Activated naive CD8-positive, alpha-beta T cell treated with anti-CD3 and anti-CD28 coated beads for 36 hours (primary cell): ENCODE measurements at regions not wholly inside any gene's neighbourhood (a gene's known extent, or its start where the extent isn't known, plus 50 kb on each side); places are given as distances from the start of the nearest gene placed in this dataset.

ENCODE experiments used
- DNase-seq: peaks from one replicate; pipeline ENCODE4 v3.0.0; 2021
- H3K27ac Mint-ChIP-seq: one replicate; pipeline ENCODE4 v1.8.0; 2022; ENCODE audit warnings: mild to moderate bottlenecking, moderate library complexity, mixed read lengths
- H3K27me3 Mint-ChIP-seq: one replicate; pipeline ENCODE4 v1.8.0; 2022; ENCODE audit warnings: mild to moderate bottlenecking, mixed read lengths
- H3K36me3 Mint-ChIP-seq: one replicate; pipeline ENCODE4 v1.8.0; 2021; ENCODE audit warnings: mild to moderate bottlenecking, mixed read lengths
- H3K4me1 Mint-ChIP-seq: one replicate; pipeline ENCODE4 v1.8.0; 2021; ENCODE audit warnings: mixed read lengths
- H3K4me3 Mint-ChIP-seq: one replicate; pipeline ENCODE4 v1.8.0; 2022; ENCODE audit warnings: mild to moderate bottlenecking, moderate library complexity, mixed read lengths
- H3K9me3 Mint-ChIP-seq: one replicate; pipeline ENCODE4 v1.8.0; 2022; ENCODE audit warnings: mixed read lengths

DNA sequence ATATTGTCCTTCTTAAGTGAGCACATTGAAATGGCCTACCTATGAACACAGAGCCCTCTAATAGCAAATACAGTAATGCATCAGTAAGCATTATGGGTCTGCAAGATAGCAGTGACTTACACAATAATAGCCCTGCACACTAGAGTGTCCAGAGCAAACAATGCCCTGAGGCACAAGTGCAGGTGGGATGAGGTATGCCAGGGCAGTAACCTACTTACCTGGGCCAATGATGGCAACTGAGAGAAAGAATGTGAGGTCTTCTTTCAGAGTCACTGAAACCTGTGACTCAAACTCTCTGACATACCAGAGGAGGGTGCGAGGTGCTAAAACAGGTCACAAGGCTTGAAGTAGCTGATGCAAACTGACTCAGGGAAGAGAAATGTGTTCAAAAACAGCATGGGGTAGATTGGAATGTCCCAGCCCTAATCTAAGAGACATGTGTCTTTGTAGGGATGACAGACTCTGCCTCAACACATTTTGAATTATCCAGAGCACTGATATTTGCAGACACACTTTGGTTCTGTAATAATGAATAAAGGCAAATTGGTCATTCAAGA, 168.5 kb upstream of the RUNX1 start:
- DNase-seq = peak; percentile 26
- Mint-ChIP-seq H3K4me3 (no peak overlapping the region), H3K36me3 (no peaks in the 10 kb centered on the region), H3K4me1 (peaks cover 20% of the 10 kb centered on the region), H3K9me3 (no peaks in the 10 kb centered on the region), H3K27ac (peak overlapping the region; percentile 80), H3K27me3 (no peaks in the 10 kb centered on the region)

DNA sequence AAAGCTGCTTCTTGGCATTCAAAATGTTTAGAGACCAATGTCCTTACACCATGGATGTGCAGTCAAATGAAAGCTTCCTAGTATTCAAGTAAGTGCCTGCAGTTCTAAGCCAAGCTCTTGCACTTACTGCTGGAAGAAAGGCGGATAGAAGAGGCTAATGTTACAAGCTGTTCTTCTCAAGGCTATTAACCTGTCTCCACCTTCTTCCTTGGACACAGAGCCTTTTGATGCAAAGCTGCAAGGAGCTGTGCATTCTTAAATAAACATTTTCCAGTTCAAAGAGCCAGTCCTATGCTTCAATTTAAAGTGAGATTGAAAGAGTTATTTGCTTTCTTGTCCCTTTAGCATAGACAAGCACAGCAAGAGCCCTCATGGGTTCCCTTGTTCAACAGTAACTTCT, 167.9 kb upstream of the RUNX1 start:
- no peak for DNase-seq
- Mint-ChIP-seq H3K9me3 (no peaks in the 10 kb centered on the region), H3K27me3 (no peaks in the 10 kb centered on the region), H3K4me3 (no peak overlapping the region), H3K4me1 (peaks cover 14% of the 10 kb centered on the region), H3K36me3 (no peaks in the 10 kb centered on the region), H3K27ac (no peak overlapping the region)

DNA sequence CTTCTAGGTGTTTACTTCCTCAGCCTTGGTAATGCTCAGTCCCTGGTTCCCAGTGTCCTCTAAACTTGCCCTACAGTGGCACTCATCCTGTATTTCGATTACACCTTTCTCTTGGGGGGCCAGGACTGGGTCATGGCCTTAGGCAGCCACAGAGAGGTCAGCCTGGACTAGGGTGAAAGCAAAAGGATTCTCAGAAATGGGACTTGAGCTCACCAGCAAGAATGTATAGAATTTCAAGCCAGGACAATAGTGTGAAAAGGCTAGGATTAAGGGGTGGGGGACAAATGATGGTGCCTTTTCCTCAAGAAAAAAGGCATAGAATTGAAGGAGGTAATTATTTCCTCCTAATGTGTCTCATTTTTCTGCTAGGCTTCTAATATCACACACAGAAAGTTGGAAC, 166.8 kb upstream of the RUNX1 start:
- Mint-ChIP-seq H3K4me3 (no peak overlapping the region), H3K36me3 (no peaks in the 10 kb centered on the region), H3K9me3 (no peaks in the 10 kb centered on the region), H3K4me1 (peaks cover 9% of the 10 kb centered on the region), H3K27ac (no peak overlapping the region), H3K27me3 (no peaks in the 10 kb centered on the region)
- no peak for DNase-seq

DNA sequence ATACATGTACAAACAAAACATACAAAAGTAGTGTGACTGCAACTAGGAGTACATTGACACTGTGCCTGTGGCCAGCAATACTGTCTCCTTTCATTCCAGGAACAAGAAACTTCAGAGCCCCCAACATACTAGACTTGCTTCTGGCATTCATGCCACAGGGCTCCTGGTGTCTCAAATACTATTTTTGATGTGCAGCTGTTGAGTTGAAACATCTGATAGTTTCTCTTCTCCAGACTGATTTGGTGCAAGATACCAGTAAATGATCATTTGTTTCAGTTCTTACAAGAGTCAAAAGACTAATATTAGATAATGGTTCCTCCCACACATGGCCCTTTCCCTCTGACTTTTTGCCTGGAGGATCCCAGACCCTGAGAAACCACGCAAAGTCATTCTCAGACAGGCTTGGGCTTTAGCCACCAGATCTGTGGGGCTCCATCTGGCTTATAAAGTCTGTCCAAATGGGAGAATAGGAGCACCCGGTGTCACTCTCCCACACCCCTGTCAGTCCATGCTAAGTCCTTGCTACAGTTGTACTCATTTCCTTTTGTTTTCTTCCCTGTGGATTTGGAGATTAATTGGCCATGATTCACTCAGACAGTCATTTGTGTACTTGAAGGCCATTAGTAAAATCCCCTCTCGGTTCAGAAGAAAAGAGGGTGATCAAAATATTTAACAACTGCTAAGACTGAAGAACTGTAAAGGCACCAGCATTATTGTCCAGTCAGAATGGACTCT, 163.5 kb upstream of the RUNX1 start:
- no peak for DNase-seq
- peaks cover 3% of the 10 kb centered on the region for H3K4me1 Mint-ChIP-seq
- H3K4me3 Mint-ChIP-seq = no peak overlapping the region
- H3K9me3 Mint-ChIP-seq = peaks cover 7% of the 10 kb centered on the region
- H3K27me3 Mint-ChIP-seq = no peaks in the 10 kb centered on the region
- H3K27ac Mint-ChIP-seq = no peak overlapping the region
- H3K36me3 Mint-ChIP-seq = peaks cover 3% of the 10 kb centered on the region

DNA sequence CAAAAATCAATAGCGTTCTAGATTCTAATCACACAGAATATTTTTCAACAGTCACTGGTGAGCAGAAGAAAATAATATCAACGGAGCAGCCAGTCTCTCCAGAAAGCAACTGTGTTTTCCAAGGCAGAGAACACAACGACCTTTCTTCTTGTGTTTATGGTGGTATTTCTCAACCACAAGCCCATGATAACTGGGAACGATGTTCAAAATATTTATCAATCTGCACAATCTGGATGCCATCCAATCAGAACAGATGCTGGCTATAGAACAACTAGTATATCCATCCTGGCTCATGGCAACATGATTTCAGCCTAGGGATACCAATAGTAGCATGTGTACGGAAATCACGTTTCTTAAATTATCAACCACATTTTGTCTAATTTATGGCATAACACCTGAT, 162.7 kb upstream of the RUNX1 start:
- H3K36me3 Mint-ChIP-seq = peaks cover 3% of the 10 kb centered on the region
- no peak overlapping the region for H3K4me3 Mint-ChIP-seq
- peaks cover 7% of the 10 kb centered on the region for H3K9me3 Mint-ChIP-seq
- peaks cover under 1% of the 10 kb centered on the region for H3K4me1 Mint-ChIP-seq
- DNase-seq = no peak
- no peaks in the 10 kb centered on the region for H3K27me3 Mint-ChIP-seq
- H3K27ac Mint-ChIP-seq = no peak overlapping the region

DNA sequence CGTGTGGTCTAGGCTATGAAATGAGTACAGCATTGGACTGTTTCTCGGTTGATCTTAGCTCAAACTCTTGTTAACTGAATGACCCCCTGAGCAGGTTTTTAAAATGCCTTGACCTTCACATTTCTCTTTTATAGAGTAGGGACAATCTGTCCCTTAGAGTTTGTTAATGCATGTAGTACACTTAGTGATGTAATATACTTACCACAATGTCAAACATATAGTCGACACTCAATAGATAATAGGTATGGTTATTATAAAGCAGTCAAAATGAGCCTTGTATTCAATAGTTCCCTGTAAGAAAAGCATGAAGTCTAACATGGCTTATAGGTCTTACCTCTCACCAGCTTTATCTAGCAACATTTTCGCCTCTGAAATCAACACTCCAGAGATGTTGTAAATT, 161.0 kb upstream of the RUNX1 start:
- Mint-ChIP-seq H3K27ac (no peak overlapping the region), H3K9me3 (peaks cover 7% of the 10 kb centered on the region), H3K27me3 (no peaks in the 10 kb centered on the region), H3K4me3 (no peak overlapping the region), H3K36me3 (peaks cover 3% of the 10 kb centered on the region), H3K4me1 (peaks cover 14% of the 10 kb centered on the region)
- DNase-seq = no peak

DNA sequence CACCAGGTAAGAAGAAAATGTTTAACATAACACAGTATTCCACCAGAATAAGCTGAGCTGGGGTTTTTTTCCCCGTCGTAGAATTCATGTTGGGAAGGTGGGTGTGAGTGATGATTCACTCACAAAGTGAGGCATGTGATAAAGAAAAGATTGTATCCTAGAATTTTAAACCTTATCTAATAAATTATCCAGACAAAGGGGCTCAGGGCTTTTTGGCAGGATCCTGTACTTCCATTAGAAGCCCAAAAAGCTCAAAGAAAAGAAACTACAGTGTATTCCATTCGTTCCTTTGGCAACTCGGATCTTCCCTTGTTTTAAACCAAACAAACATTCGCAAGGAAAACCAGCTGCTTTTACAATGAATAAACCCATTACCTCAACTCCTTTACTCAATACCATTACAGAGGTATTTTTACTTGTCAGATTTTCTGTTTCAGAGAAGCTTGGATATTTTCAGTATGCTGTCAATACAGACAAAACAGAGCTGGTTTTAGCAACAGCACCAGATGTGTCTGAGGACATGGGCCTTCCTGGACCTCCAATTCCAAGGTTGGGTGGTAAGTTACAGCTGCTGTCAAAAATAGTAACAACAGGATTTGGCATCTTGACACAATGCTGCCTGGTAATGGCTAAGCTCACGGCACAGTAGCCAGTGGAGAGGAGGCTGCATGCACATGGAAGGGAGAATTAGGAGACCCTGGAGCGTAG, 159.9 kb upstream of the RUNX1 start:
- H3K36me3 Mint-ChIP-seq = peaks cover 3% of the 10 kb centered on the region
- H3K4me3 Mint-ChIP-seq = no peak overlapping the region
- H3K9me3 Mint-ChIP-seq = peaks cover 7% of the 10 kb centered on the region
- H3K27ac Mint-ChIP-seq = no peak overlapping the region
- H3K27me3 Mint-ChIP-seq = no peaks in the 10 kb centered on the region
- DNase-seq = no peak
- H3K4me1 Mint-ChIP-seq = peaks cover 21% of the 10 kb centered on the region

DNA sequence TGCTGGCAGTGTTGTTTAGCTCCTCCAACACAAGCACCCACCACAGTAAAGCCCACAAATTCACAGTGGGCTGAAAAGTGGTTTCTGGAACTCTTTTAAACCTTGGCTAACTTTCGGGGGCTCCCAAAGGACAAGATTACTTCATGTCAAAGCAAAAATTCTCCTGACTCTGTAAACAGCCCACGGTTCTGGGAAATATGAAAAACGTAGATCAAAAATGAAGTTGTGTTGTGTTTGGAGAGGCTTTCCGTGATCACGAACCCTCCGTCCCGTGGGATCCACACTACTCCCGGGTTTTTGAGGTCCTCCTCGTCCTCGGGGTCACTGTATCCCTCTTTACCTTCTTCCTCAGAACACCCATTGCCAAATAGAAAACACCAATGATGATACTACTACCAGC, 159.0 kb upstream of the RUNX1 start:
- Mint-ChIP-seq H3K27ac (no peak overlapping the region), H3K4me3 (no peak overlapping the region), H3K27me3 (no peaks in the 10 kb centered on the region), H3K4me1 (peaks cover 27% of the 10 kb centered on the region), H3K9me3 (peaks cover 7% of the 10 kb centered on the region), H3K36me3 (peaks cover 3% of the 10 kb centered on the region)
- no peak for DNase-seq

DNA sequence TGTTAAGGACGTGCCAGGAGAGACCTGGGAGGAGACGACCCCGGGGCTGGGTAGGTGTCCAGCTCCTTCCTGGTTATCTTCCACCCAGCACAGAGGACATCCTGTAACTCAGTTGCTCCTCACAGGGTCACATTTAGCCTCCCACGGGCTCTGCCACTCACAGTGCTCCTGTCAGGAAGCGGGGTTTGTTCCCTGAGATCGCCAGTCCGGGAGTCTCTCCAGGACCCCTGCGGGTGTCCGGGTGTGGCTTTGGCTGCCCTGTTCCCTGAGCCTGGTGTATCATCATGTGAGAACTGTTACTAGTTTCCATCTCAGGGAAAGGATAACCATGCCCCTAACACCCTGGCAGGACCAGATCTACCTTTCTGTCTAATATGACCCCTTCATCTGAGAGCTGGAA, 158.2 kb upstream of the RUNX1 start:
- peaks cover 30% of the 10 kb centered on the region for H3K4me1 Mint-ChIP-seq
- peaks cover 3% of the 10 kb centered on the region for H3K36me3 Mint-ChIP-seq
- H3K27me3 Mint-ChIP-seq = no peaks in the 10 kb centered on the region
- peaks cover 7% of the 10 kb centered on the region for H3K9me3 Mint-ChIP-seq
- DNase-seq = no peak
- no peak overlapping the region for H3K4me3 Mint-ChIP-seq
- H3K27ac Mint-ChIP-seq = no peak overlapping the region

DNA sequence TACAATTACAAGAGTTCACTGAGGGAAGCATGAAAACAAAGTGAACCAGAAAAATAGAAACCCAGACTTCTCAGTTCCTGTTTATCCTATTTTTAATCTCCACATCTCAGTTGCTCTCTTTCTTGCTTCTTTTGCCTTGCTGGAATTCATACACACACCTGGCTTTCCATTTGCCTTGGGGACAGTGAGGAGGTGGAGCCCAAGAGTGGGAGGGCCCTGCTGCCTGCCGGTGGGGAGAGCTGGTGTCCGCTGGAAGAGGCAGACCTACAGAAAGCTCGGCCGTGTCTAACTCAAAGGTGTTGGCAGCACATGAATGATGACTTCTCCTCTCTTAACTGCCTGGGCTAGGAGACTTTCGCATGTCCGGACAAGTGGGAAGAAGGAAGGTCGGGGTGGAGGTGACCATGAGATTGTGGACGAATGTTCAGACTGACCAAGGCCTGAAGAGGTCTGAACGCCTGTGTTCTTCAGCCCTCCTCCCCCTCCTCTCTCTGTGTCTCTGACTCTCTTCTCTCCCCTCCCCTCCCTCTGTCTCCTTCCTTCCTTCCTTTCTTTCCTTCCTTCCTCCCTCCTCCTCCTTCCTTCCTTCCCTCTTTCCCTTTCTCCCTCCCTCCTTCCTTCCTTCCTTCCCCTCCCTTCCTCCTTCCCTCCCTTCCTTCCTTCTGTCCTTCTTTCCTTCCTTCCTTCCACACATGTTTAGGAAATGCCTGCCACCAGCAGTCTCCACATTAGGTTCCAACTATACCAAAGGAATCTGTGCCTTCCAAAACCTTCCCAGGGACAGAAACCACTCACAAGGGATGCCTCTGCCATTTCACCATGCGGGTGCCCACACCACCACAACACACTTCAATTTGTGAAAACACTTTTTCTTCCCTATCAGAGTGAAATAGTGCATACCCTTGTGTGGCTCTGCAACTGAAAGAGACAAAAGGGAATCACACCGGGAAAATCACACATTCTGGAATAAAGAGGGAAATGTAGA, 157.3 kb upstream of the RUNX1 start:
- Mint-ChIP-seq H3K27me3 (no peaks in the 10 kb centered on the region), H3K9me3 (peaks cover 7% of the 10 kb centered on the region), H3K4me3 (no peak overlapping the region), H3K4me1 (peaks cover 32% of the 10 kb centered on the region), H3K27ac (peak overlapping the region; percentile 90), H3K36me3 (peaks cover 3% of the 10 kb centered on the region)
- no peak for DNase-seq

DNA sequence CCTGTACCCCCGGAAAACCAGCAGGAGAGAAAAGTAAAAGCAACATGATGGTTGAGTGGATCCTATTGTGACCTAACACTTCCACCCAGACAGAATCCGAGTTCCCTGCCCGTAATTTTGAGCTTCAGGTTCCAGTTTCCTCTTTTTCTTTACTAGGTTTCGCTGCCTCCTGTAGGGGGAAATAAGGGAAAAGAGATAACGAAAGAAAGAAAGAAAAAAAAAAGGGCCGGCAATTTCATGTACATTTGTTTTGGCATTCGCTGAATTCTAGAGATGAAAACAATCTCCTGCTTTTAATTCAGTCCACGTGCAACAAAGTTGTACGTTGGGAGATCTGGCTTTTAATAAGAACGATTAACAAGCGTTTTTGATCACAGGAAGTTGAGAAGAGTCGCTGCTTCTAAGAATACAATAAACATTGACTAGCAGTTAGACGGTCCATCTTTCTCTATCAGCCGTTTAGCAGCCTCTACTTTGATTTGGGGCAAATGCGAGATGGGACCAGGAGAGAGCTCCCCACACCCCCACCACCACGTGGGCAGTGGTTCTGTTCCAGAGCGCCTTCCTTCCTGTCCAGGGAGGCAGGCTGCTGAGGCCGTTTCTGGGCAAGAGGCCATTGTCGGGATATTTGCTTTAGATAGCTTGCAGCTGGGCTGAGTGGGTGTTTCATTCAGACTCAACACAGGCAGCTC, 155.9 kb upstream of the RUNX1 start:
- Mint-ChIP-seq H3K27ac (peak overlapping the region; percentile 90), H3K4me1 (peaks cover 32% of the 10 kb centered on the region), H3K27me3 (no peaks in the 10 kb centered on the region), H3K4me3 (peak overlapping the region; percentile 77), H3K36me3 (peaks cover 3% of the 10 kb centered on the region), H3K9me3 (peaks cover 2% of the 10 kb centered on the region)
- DNase-seq = peak; percentile 14

DNA sequence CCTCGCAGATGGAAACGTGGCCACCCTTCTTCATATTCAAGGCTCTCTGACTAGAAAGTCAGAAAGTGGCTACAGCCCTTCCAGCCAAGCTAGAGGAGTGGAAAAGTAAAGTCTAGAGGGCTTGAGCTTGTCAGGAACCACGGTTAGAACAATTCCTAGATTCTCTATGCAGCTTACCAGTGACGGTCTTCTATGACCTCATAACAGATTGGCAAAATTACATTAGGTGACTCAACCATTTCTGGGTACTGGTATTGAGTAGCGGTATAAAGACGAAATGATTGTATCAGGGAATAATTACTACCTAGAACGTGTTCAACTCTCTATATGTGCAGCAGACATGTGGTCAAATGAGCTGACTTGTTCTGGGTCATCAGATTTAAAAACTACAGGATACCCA, 155.0 kb upstream of the RUNX1 start:
- Mint-ChIP-seq H3K36me3 (no peaks in the 10 kb centered on the region), H3K27me3 (no peaks in the 10 kb centered on the region), H3K27ac (no peak overlapping the region), H3K9me3 (no peaks in the 10 kb centered on the region), H3K4me1 (peaks cover 36% of the 10 kb centered on the region), H3K4me3 (no peak overlapping the region)
- DNase-seq = no peak

DNA sequence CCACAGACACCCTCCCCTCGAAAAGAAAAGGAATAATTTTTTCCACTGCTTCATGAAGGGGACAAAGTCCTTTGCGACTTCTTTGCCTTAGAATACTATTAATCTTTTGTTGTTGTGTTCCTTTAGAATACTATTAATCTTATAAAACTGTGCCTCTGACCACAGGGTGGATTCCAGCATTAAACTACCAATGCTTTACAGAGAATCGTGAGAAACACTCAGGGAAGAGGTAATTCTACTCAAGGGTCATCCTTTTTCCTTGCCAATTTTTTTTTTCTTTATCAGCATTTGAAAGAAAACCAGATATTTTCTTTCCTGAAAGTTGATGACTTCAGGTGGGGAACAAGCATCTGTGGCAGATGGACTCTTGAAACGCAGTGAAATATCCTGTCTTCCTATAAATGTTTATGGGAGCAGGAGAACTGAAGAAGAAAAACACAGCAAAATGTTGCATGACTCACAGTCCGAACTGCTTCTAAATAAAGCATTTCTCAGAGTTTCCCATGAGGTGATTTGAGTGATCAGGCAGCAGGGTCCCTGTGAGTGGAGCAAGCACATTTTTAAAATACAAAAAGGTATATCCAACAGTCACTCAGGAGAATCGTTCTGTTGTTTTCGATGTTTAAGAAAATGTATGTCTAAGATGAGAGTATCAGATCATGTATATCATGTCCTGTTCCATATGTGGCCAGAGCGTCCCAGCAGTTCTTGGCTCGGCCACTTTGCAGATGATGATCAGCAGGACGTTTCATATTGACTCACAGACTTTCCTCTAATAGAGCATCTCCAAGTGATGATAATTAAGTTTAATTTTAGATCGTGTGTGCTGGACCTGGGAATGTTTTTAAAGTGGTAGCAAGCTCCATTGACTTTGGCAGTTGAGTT, 154.2 kb upstream of the RUNX1 start:
- no peak overlapping the region for H3K27ac Mint-ChIP-seq
- no peak for DNase-seq
- peaks cover 41% of the 10 kb centered on the region for H3K4me1 Mint-ChIP-seq
- no peak overlapping the region for H3K4me3 Mint-ChIP-seq
- H3K36me3 Mint-ChIP-seq = no peaks in the 10 kb centered on the region
- H3K27me3 Mint-ChIP-seq = no peaks in the 10 kb centered on the region
- peaks cover under 1% of the 10 kb centered on the region for H3K9me3 Mint-ChIP-seq

DNA sequence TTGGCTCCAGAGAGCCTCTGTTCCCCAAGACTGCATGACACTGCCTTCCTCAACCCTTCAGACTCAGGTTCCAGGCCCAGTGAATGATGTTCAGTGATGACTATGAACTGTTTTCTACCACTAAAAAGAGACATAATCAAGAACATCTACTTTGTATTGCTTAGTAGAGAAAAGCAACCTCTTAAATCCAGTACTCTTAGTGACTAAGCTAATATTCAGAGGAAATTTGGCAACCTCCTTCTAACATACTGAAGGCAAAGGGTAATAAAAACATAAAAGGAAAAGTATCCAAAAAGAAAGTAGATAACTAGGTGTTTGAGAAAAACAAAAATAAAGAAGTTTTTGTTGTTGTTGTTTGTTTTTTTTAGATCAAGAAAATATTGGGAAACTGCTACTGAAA, 153.3 kb upstream of the RUNX1 start:
- Mint-ChIP-seq H3K9me3 (peaks cover 4% of the 10 kb centered on the region), H3K27ac (no peak overlapping the region), H3K27me3 (no peaks in the 10 kb centered on the region), H3K4me3 (no peak overlapping the region), H3K4me1 (peaks cover 44% of the 10 kb centered on the region), H3K36me3 (no peaks in the 10 kb centered on the region)
- no peak for DNase-seq
